ENCODE measurements at regions not wholly inside any gene's neighbourhood (a gene's known extent, or its start where the extent isn't known, plus 50 kb on each side); places are given as distances from the start of the nearest gene placed in this dataset.

DNA sequence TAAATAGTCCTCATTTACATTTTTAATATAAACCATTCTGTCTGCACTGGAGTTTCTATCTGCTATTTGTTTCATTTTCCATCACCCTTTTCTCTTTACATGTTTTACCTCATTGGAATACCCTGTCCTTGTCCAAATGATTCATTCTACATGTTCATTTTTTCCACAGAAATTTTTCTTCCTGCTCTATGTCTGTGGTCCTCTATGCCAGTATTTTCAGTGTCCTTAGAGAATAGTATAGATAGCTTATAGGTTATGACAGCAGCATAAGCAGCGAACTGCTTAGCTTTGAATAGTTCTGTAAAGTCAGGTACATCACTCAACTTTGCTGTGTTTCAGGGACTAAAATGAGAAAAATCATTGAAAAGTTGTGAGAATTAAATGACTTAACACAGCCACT lies 742.3 kb upstream of the CBLB start:
- TF ChIP-seq POLR2A (IDR thresholded peaks at IDR 0.05; ENCODE audit: low read depth, low read length) (no peak), TAF1 (IDR thresholded peaks at IDR 0.05; ENCODE audit: borderline replicate concordance, low read depth, low read length) (no peak)

Data from GM12892 (cell line).